Esophagus squamous epithelium (tissue), 5 donors: ENCODE measurements at regions not wholly inside any gene's neighbourhood (a gene's known extent, or its start where the extent isn't known, plus 50 kb on each side); places are given as distances from the start of the nearest gene placed in this dataset.
"Not testable (repeated sequence)": the region's sequence is repeated elsewhere in the genome, so short reads cannot be mapped to it uniquely, and the experiment has no call there.

Experiments
- DNase-seq: peaks from one replicate; lab custom pipeline; 2025; lab: John Stamatoyannopoulos, UW
- H3K27ac ChIP-seq, 4 donors: fragments of 200-600 bp; sonication (generic); one replicate each; pipeline ENCODE4 v1.5.1; 2016 to 2019; ENCODE audit warnings: mild to moderate bottlenecking in 1 of 4
- H3K27me3 ChIP-seq, 4 donors: fragments of 200-600 bp; sonication (generic); 1 replicate in 3 of 4; 2 replicates in 1 of 4; pipeline versions ENCODE4 v1.5.1 to v1.6.0; 2017 to 2021; ENCODE audit warnings: antibody characterized with exemption in 1 of 4
- H3K36me3 ChIP-seq, 3 donors: fragments of 200-600 bp; sonication (generic); one replicate each; pipeline ENCODE4 v1.5.1; 2016 to 2019
- H3K4me1 ChIP-seq, 3 donors: fragments of 200-600 bp; sonication (generic); one replicate each; pipeline ENCODE4 v1.5.1; 2017 to 2019
- H3K4me3 ChIP-seq, 4 donors: fragments of 200-600 bp; sonication (generic); 1 replicate in 3 of 4; 2 replicates in 1 of 4; pipeline ENCODE4 v1.5.1; 2016 to 2019; ENCODE audit warnings: mild to moderate bottlenecking in 2 of 4, moderate library complexity in 1 of 4
- H3K9me3 ChIP-seq, 3 donors: fragments of 200-600 bp; sonication (generic); one replicate each; pipeline ENCODE4 v1.5.1; 2016 to 2019
- POLR2A ChIP-seq, 4 donors: fragments of 450-650 bp; IDR thresholded peaks; one replicate each; pipeline ENCODE4 v1.6.1; 2017; ENCODE audit warnings: antibody characterized with exemption in 4 of 4, mild to moderate bottlenecking in 4 of 4, moderate library complexity in 3 of 4
- WGBS, 2 donors: methylation state at CpG; one replicate each; pipeline ENCODE4 v1.1.5; 2018; 5-methylcytosine and 5-hydroxymethylcytosine counted together
- intact Hi-C: fragments of 100-400 bp; cut with DNase I; formaldehyde crosslinking; loops from one replicate; pipeline ENCODE4 v1.15.0; 2022
- TF ChIP-seq, protein P1 (sequence below), 6 experiments: fragments of 450-650 bp in 4 of 6; fragments of 200-600 bp in 2 of 6; sonication (generic) in 2 of 6; IDR thresholded peaks; one replicate each; pipeline ENCODE4 v1.5.1; 2016 to 2019; ENCODE audit warnings: antibody characterized with exemption in 6 of 6, mild to moderate bottlenecking in 4 of 6, moderate library complexity in 4 of 6
- donor health status: DM: yes; HTN: yes; CAD: no.

DNA sequence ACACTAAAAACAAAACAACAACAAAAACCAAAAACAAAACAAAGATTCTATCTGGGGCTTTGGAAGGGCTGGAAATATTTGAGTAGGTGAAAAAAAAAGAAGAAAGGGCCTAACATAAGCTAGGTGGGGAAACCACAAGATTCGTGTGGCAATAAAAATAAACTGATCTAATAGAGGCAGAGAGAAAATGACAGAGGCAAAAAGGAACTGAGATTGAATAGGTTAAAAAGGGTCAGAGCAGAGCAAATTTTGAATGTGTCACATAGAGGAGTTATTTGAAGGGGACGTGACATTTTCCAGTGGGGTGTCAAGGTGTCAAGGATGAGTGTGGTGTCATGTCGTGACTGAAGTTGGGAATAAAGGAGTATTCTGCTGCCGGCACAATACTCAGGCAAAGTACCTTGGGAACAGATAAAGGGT is 65.2 kb upstream of the RALGPS2 start:
- Histone ChIP-seq H3K36me3 (no peaks in the 10 kb centered on the region), H3K9me3 (no peaks in the 10 kb centered on the region), H3K27me3 (no peaks in the 10 kb centered on the region), H3K27ac (no peak overlapping the region), H3K4me1 (peaks cover 0 to 28% (median 0%) of the 10 kb centered on the region in 3 donors), H3K4me3 (no peak overlapping the region)
- DNase-seq, result no peak
- TF ChIP-seq, protein P1, sequence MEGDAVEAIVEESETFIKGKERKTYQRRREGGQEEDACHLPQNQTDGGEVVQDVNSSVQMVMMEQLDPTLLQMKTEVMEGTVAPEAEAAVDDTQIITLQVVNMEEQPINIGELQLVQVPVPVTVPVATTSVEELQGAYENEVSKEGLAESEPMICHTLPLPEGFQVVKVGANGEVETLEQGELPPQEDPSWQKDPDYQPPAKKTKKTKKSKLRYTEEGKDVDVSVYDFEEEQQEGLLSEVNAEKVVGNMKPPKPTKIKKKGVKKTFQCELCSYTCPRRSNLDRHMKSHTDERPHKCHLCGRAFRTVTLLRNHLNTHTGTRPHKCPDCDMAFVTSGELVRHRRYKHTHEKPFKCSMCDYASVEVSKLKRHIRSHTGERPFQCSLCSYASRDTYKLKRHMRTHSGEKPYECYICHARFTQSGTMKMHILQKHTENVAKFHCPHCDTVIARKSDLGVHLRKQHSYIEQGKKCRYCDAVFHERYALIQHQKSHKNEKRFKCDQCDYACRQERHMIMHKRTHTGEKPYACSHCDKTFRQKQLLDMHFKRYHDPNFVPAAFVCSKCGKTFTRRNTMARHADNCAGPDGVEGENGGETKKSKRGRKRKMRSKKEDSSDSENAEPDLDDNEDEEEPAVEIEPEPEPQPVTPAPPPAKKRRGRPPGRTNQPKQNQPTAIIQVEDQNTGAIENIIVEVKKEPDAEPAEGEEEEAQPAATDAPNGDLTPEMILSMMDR (IDR thresholded peaks at IDR 0.05), result no peak
- WGBS, 2 donors, result 72 to 81% methylated on average over 4 of the region's 4 CpGs
- intact Hi-C loops, result no loop called here

DNA sequence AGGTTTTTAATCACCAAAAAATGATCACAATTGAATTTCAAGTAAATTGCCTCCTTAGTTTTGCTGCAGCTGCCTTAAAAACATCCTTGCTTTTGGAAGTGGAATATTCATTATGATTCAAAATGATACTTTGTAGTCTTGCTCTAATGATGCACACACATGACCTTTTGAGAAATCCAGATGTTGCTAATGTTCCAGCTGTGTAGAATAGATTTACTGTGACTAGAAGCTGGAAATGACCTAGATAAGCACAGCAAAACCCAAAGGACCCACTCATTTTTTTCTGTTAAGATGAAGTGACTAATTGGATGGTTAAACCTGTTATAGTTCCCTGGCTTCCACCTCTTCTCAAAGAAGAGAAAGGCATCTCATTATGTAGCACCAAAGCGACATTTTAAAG is 64.6 kb upstream of the RALGPS2 start:
- TF ChIP-seq, protein P1 (IDR thresholded peaks at IDR 0.05), result no peak
- no peak for TF ChIP-seq POLR2A (IDR thresholded peaks at IDR 0.05)
- 67 to 100% methylated on average over 1 of the region's 1 CpG for WGBS, 2 donors
- no peak for DNase-seq
- intact Hi-C loops, result no loop called here
- Histone ChIP-seq H3K9me3 (no peaks in the 10 kb centered on the region), H3K27me3 (no peaks in the 10 kb centered on the region), H3K4me3 (no peak overlapping the region), H3K36me3 (no peaks in the 10 kb centered on the region), H3K4me1 (peaks cover 0 to 21% (median 0%) of the 10 kb centered on the region in 3 donors), H3K27ac (no peak overlapping the region)

DNA sequence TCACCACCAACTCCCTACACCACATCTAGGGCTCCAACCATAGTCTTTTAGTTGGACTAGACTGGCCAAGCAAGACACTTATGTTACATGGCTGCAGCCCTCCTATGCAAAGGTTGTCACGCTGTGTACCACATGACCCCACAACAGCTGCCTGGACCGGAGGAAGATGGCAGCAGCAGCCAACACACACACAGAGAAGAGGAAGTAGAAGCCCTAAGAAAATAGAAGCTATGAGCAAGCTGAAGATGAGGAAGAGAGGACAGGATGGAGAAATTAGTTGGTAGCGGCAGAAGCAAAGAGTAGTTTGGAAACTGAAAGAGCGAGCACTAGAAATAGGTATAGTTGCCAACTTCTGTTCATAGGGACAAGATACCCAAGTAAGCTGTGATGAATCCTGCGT is 60.8 kb upstream of the RALGPS2 start:
- no peak overlapping the region for H3K4me3 ChIP-seq
- intact Hi-C loops, result no loop called here
- H3K27me3 ChIP-seq, result no peaks in the 10 kb centered on the region
- DNase-seq, result no peak
- no peaks in the 10 kb centered on the region for H3K9me3 ChIP-seq
- H3K27ac ChIP-seq, result no peak overlapping the region
- no peaks in the 10 kb centered on the region for H3K36me3 ChIP-seq
- TF ChIP-seq, protein P1 (IDR thresholded peaks at IDR 0.05), result no peak
- TF ChIP-seq POLR2A (IDR thresholded peaks at IDR 0.05), result no peak
- WGBS, 2 donors, result 63 to 85% methylated on average over 5 of the region's 5 CpGs
- H3K4me1 ChIP-seq, result no peaks in the 10 kb centered on the region

DNA sequence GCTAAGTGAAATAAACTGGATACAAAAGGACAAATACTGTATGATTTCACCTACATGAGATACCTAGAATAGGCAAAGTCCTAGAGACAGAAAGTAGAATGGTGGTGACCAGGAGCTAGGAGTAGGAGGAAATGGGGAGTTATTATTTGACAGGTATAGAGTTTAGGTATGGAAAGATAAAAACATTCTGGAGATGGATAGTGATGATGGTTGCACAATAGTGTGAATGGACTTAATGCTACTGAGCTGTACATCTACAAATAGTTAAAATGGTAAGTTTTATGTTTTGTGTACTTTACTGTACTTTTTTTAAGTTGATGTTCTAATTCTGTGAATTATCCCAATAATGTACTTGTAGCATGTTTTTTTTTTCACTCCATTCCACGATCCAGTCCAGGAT is 59.5 kb upstream of the RALGPS2 start:
- intact Hi-C loops, result no loop called here
- H3K36me3 ChIP-seq, result no peaks in the 10 kb centered on the region
- H3K27ac ChIP-seq, result no peak overlapping the region

DNA sequence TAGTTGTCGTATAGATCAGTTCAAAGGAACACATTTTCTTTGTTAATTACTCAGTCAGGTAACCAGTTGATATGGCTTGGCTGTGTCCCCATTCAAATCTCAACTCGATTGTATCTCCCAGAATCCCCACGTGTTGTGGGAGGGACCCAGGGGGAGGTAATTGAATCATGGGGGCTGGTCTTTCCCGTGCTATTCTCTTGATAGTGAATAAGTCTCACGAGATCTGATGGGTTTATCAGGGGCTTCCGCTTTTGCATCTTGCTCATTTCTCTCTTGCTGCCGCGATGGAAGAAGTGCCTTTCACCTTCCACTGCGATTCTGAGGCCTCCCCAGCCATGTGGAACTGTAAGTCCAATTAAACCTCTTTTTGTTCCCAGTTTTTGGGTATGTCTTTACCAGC is 58.2 kb upstream of the RALGPS2 start:
- H3K27me3 ChIP-seq, H3K4me3 ChIP-seq, DNase-seq, H3K36me3 ChIP-seq, H3K27ac ChIP-seq, intact Hi-C loops, H3K9me3 ChIP-seq, H3K4me1 ChIP-seq: not testable (repeated sequence)
- 70 to 80% methylated on average over 9 of the region's 9 CpGs for WGBS, 2 donors

More for the DNA sequence above, 59.5 kb upstream of the RALGPS2 start:
- 58 to 63% methylated on average over 1 of the region's 1 CpG for WGBS, 2 donors
- TF ChIP-seq, protein P1 (IDR thresholded peaks at IDR 0.05), result no peak
- TF ChIP-seq POLR2A (IDR thresholded peaks at IDR 0.05), result no peak
- H3K4me3 ChIP-seq, result no peak overlapping the region
- no peaks in the 10 kb centered on the region for H3K27me3 ChIP-seq
- no peaks in the 10 kb centered on the region for H3K9me3 ChIP-seq
- H3K4me1 ChIP-seq, result no peaks in the 10 kb centered on the region
- DNase-seq, result no peak

DNA sequence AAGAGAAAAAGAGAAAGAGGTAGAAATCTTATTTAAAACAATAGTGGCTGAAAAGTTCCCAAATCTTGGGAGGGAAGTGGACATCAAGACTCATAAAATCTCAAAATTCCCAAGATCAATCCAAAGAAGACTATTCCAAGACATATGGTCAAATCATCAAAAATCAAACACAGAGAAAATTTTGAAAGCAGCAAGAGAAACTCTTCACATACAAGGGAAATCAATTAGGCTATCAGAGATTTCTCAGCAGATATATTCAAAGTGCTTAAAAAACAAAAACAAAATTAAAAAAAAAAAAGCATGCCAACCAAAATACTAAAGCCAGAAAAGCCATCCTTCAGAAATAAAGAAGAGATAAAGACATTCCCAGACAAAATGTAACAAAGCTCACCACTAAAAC is 52.6 kb upstream of the RALGPS2 start:
- intact Hi-C loops, result no loop called here
- H3K36me3 ChIP-seq, result no peaks in the 10 kb centered on the region
- no peaks in the 10 kb centered on the region for H3K4me1 ChIP-seq
- no peak overlapping the region for H3K4me3 ChIP-seq
- DNase-seq, result no peak
- TF ChIP-seq POLR2A (IDR thresholded peaks at IDR 0.05), result no peak
- TF ChIP-seq, protein P1 (IDR thresholded peaks at IDR 0.05), result no peak
- H3K27ac ChIP-seq, result no peak overlapping the region
- peaks cover 0 to 16% (median 0%) of the 10 kb centered on the region in 3 donors for H3K9me3 ChIP-seq
- H3K27me3 ChIP-seq, result no peaks in the 10 kb centered on the region

DNA sequence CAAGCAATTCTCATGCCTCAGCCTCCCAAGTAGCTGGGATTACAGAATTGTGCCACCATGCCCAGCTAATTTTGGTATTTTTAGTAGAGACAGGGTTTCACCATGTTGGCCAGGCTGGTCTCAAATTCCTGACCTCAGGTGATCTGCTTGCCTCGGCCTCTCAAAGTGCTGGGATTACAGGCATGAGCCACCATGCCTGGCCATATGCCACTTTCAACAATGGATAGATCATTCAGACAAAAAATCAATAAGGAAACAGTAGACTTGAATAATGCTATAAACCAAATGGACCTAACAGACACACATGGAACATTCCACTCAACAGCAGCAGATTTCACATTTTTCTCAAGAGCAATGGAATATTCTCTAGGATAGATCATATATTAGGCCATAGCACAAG is 50.5 kb upstream of the RALGPS2 start:
- 40% methylated on average over 1 of the region's 1 CpG; no CpG with 5 or more reads in 1 of the 2 donors for WGBS, 2 donors
- intact Hi-C loops, H3K4me3 ChIP-seq, H3K36me3 ChIP-seq, H3K27ac ChIP-seq, H3K4me1 ChIP-seq, H3K27me3 ChIP-seq, DNase-seq: not testable (repeated sequence)
- H3K9me3 ChIP-seq, result peaks cover 0 to 16% (median 0%) of the 10 kb centered on the region in 3 donors
